Osteocyte (in vitro differentiated cells): ENCODE measurements at regions not wholly inside any gene's neighbourhood (a gene's known extent, or its start where the extent isn't known, plus 50 kb on each side); places are given as distances from the start of the nearest gene placed in this dataset.

Experiments used
- DNase-seq: peaks from one replicate; pipeline ENCODE4 v3.0.0; 2021; ENCODE audit warnings: mixed read lengths; ENCODE audit not compliant: unreplicated experiment; ENCODE audit errors: extremely low spot score
- H3K27ac Mint-ChIP-seq: one replicate; pipeline ENCODE4 v1.8.0; 2021; ENCODE audit warnings: mild to moderate bottlenecking, mixed read lengths; ENCODE audit not compliant: unreplicated experiment
- H3K27me3 Mint-ChIP-seq: one replicate; pipeline ENCODE4 v1.8.0; 2021; ENCODE audit warnings: mixed read lengths; ENCODE audit not compliant: unreplicated experiment
- H3K36me3 Mint-ChIP-seq: one replicate; pipeline ENCODE4 v1.8.0; 2021; ENCODE audit warnings: mixed read lengths; ENCODE audit not compliant: unreplicated experiment
- H3K4me1 Mint-ChIP-seq: one replicate; pipeline ENCODE4 v1.8.0; 2021; ENCODE audit warnings: mixed read lengths; ENCODE audit not compliant: unreplicated experiment
- H3K4me3 Mint-ChIP-seq: one replicate; pipeline ENCODE4 v1.8.0; 2021; ENCODE audit warnings: mild to moderate bottlenecking, moderate library complexity, mixed read lengths; ENCODE audit not compliant: unreplicated experiment
- H3K9me3 Mint-ChIP-seq: one replicate; pipeline ENCODE4 v1.8.0; 2021; ENCODE audit warnings: mixed read lengths; ENCODE audit not compliant: unreplicated experiment
- CTCF ChIP-seq: fragments of 200-600 bp; sonication (generic); IDR thresholded peaks from 2 replicates; pipeline ENCODE4 v1.5.0; 2021; ENCODE audit warnings: antibody characterized with exemption, mild to moderate bottlenecking, moderate library complexity

GRCh38 chr18:42533616-42534015, 578.6 kb downstream of the PIK3C3 start:
- Mint-ChIP-seq H3K4me1 (no peaks in the 10 kb centered on the region), H3K36me3 (no peaks in the 10 kb centered on the region), H3K27me3 (peaks cover 11% of the 10 kb centered on the region), H3K4me3 (no peak overlapping the region), H3K9me3 (no peaks in the 10 kb centered on the region), H3K27ac (no peak overlapping the region)
- no peak for TF ChIP-seq CTCF
- no peak for DNase-seq

GRCh38 chr18:42534313-42534712, 579.3 kb downstream of the PIK3C3 start:
- DNase-seq: no peak
- Mint-ChIP-seq H3K27me3 (peaks cover 11% of the 10 kb centered on the region), H3K27ac (no peak overlapping the region), H3K4me3 (no peak overlapping the region), H3K9me3 (no peaks in the 10 kb centered on the region), H3K36me3 (no peaks in the 10 kb centered on the region), H3K4me1 (no peaks in the 10 kb centered on the region)
- TF ChIP-seq CTCF: no peak

DNA sequence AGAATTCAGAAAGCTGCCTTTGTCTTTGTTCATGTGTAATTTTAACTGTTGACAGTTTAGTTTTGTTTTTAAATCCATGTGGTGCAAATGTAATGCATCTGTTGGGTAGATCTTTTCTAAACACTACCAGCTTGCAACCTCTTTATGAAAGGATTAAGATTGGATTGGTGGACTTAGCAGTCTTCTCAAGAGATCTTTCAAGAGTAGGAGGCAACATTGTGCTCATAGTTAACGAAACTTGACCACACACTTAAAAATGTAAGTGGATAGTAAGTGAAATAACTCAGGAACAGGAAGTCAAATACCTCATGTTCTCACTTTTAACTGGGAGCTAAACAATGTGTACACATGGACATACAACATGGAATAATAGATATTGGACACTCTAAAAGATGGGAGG, 579.0 kb downstream of the RIT2 start:
- Mint-ChIP-seq H3K36me3 (no peaks in the 10 kb centered on the region), H3K9me3 (no peaks in the 10 kb centered on the region), H3K27me3 (peaks cover 11% of the 10 kb centered on the region), H3K4me1 (no peaks in the 10 kb centered on the region), H3K27ac (no peak overlapping the region), H3K4me3 (no peak overlapping the region)
- TF ChIP-seq CTCF: no peak
- no peak for DNase-seq

GRCh38 chr18:42537291-42537690, 578.2 kb downstream of the RIT2 start:
- Mint-ChIP-seq H3K27ac (no peak overlapping the region), H3K36me3 (no peaks in the 10 kb centered on the region), H3K9me3 (no peaks in the 10 kb centered on the region), H3K4me1 (no peaks in the 10 kb centered on the region), H3K4me3 (no peak overlapping the region), H3K27me3 (peaks cover 11% of the 10 kb centered on the region)
- TF ChIP-seq CTCF: no peak
- no peak for DNase-seq

DNA sequence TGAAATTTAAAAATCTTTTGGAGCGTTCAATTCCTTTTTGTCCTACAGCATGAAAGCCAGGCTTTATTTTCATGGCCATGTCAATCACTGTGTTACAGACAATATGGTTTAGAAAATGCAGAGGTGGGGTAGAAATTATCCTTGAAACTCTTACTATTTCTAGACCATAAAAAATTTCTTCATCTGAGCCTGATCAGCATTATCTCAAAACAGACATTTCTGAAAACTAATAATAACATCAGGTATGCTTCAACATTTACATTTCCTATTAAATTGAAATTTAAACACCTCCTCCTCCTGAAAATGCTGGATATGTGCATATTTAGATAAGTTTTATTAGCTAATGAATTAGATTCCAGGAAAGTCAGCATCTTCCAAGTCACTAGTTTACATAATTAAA, 570.6 kb downstream of the RIT2 start:
- H3K27ac Mint-ChIP-seq: no peak overlapping the region

More for the DNA sequence above, 570.6 kb downstream of the RIT2 start:
- Mint-ChIP-seq H3K4me1 (no peaks in the 10 kb centered on the region), H3K36me3 (no peaks in the 10 kb centered on the region), H3K9me3 (no peaks in the 10 kb centered on the region), H3K4me3 (no peak overlapping the region), H3K27me3 (no peaks in the 10 kb centered on the region)
- no peak for TF ChIP-seq CTCF
- DNase-seq: no peak
